DOHH2 (cell line): ENCODE measurements at regions not wholly inside any gene's neighbourhood (a gene's known extent, or its start where the extent isn't known, plus 50 kb on each side); places are given as distances from the start of the nearest gene placed in this dataset.

ENCODE experiments used
- H3F3A ChIP-seq: fragments of 200-600 bp; sonication (generic), shearing (Covaris generic); 2 replicates; pipeline ENCODE4 v1.6.0; 2016; ENCODE audit warnings: antibody characterized with exemption, mild to moderate bottlenecking; ENCODE audit not compliant: control insufficient read depth, insufficient read depth
- H3K27ac ChIP-seq: fragments of 200-600 bp; sonication (generic); 2 replicates; pipeline ENCODE4 v1.5.1; 2014; ENCODE audit warnings: low read depth, mild to moderate bottlenecking, low read length, moderate library complexity
- H3K27me3 ChIP-seq: fragments of 200-600 bp; sonication (generic); 2 replicates; pipeline ENCODE4 v1.6.1; 2014; ENCODE audit warnings: mild to moderate bottlenecking, low read length, mixed read lengths; ENCODE audit not compliant: control insufficient read depth
- H3K36me3 ChIP-seq: fragments of 200-600 bp; sonication (generic); 2 replicates; pipeline ENCODE4 v1.6.1; 2014; ENCODE audit warnings: mild to moderate bottlenecking, low read length, moderate library complexity, mixed read lengths; ENCODE audit not compliant: control insufficient read depth
- H3K4me1 ChIP-seq: fragments of 200-600 bp; sonication (generic); 2 replicates; pipeline ENCODE4 v1.6.1; 2014; ENCODE audit warnings: mild to moderate bottlenecking, low read length, mixed read lengths; ENCODE audit not compliant: control insufficient read depth
- H3K4me2 ChIP-seq: fragments of 200-600 bp; sonication (generic); 2 replicates; pipeline ENCODE4 v1.6.0; 2014; ENCODE audit warnings: mild to moderate bottlenecking, low read length, moderate library complexity
- H3K4me3 ChIP-seq: fragments of 200-600 bp; sonication (generic); 2 replicates; pipeline ENCODE4 v1.5.1; 2014; ENCODE audit warnings: mild to moderate bottlenecking, low read length, mixed read lengths
- H3K79me2 ChIP-seq: fragments of 200-600 bp; sonication (generic); 2 replicates; pipeline ENCODE4 v1.6.1; 2014; ENCODE audit warnings: mild to moderate bottlenecking, low read length, mixed read lengths; ENCODE audit not compliant: control insufficient read depth
- H3K9me2 ChIP-seq: fragments of 200-600 bp; sonication (generic); replicated peaks from 2 replicates; pipeline ENCODE4 v1.6.1; 2014; ENCODE audit warnings: mild to moderate bottlenecking, low read length, mixed read lengths; ENCODE audit not compliant: control insufficient read depth
- H3K9me3 ChIP-seq: fragments of 200-600 bp; sonication (generic); 2 replicates; pipeline ENCODE4 v1.6.1; 2014; ENCODE audit warnings: antibody characterized with exemption, low read length, mixed read lengths; ENCODE audit not compliant: control insufficient read depth, insufficient read depth
- H4K20me1 ChIP-seq: fragments of 200-600 bp; sonication (generic); 2 replicates; pipeline ENCODE4 v1.6.0; 2014; ENCODE audit warnings: low read depth, mild to moderate bottlenecking, antibody characterized with exemption, low read length, moderate library complexity; ENCODE audit not compliant: control insufficient read depth, insufficient read depth
- EZH2phosphoT487 ChIP-seq: fragments of 200-600 bp; sonication (generic); IDR thresholded peaks from 2 replicates; pipeline ENCODE4 v1.6.1; 2017; ENCODE audit warnings: borderline replicate concordance, mild to moderate bottlenecking, antibody characterized with exemption, low read length, moderate library complexity, mixed read lengths
- TF ChIP-seq, protein P1 (sequence below): fragments of 200-600 bp; sonication (generic); IDR thresholded peaks from one replicate; pipeline ENCODE4 v1.5.1; 2014; ENCODE audit warnings: antibody characterized with exemption, mild to moderate bottlenecking, low read depth, low read length; ENCODE audit not compliant: poor library complexity, severe bottlenecking

DNA sequence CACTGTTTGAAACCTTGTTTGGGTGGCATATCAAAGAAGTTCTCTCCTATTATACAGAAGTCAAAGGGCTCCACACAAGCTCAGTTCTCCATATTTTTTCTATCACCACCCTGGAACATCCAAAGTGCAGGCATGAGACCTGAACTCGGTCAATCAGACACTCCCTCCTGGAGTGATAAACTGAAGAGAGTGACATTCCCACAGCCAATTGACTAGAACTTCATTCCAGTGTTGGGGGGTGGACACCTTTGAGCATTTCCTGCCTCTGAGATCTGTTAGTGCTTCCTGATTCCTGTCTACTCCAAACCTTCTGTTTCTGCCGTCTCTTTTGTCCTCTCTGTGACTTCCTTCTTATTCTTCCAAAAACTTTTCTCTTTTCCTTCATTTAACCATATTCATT is 220.7 kb upstream of the NOX3 start:
- H3K27me3 ChIP-seq: no peaks in the 10 kb centered on the region
- TF ChIP-seq, protein P1, sequence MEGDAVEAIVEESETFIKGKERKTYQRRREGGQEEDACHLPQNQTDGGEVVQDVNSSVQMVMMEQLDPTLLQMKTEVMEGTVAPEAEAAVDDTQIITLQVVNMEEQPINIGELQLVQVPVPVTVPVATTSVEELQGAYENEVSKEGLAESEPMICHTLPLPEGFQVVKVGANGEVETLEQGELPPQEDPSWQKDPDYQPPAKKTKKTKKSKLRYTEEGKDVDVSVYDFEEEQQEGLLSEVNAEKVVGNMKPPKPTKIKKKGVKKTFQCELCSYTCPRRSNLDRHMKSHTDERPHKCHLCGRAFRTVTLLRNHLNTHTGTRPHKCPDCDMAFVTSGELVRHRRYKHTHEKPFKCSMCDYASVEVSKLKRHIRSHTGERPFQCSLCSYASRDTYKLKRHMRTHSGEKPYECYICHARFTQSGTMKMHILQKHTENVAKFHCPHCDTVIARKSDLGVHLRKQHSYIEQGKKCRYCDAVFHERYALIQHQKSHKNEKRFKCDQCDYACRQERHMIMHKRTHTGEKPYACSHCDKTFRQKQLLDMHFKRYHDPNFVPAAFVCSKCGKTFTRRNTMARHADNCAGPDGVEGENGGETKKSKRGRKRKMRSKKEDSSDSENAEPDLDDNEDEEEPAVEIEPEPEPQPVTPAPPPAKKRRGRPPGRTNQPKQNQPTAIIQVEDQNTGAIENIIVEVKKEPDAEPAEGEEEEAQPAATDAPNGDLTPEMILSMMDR: no peak
- no peak for TF ChIP-seq EZH2phosphoT487
- no peaks in the 10 kb centered on the region for H3K9me3 ChIP-seq
- H4K20me1 ChIP-seq: no peaks in the 10 kb centered on the region
- no peaks in the 10 kb centered on the region for H3F3A ChIP-seq
- H3K79me2 ChIP-seq: no peaks in the 10 kb centered on the region
- no peaks in the 10 kb centered on the region for H3K9me2 ChIP-seq
- H3K27ac ChIP-seq: no peak overlapping the region
- H3K36me3 ChIP-seq: no peaks in the 10 kb centered on the region
- H3K4me1 ChIP-seq: no peaks in the 10 kb centered on the region
- no peak overlapping the region for H3K4me3 ChIP-seq
- no peak overlapping the region for H3K4me2 ChIP-seq

DNA sequence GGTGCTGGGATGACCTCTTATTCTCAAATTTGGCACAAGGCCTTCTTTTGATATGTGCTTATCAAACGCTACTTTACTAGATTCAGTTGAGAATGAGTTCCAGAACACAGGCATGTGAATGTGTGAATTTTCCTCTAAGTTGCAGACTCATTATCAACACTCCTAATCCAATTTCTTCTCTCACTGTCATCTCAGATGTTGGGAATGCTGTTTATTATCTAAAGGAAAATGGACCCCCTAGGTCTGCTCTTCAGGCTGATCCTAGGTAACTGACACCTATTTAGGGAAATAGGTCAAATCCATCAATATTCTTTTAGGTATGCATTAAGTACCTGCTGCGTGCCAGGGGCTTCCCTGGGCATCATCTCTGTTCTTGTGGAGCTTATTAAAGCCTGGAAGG is 215.0 kb upstream of the NOX3 start:
- H3K27me3 ChIP-seq: no peaks in the 10 kb centered on the region
- H3K79me2 ChIP-seq: no peaks in the 10 kb centered on the region
- no peaks in the 10 kb centered on the region for H3K9me3 ChIP-seq
- no peaks in the 10 kb centered on the region for H3F3A ChIP-seq
- no peaks in the 10 kb centered on the region for H4K20me1 ChIP-seq
- H3K27ac ChIP-seq: no peak overlapping the region
- H3K36me3 ChIP-seq: no peaks in the 10 kb centered on the region
- no peaks in the 10 kb centered on the region for H3K9me2 ChIP-seq
- H3K4me2 ChIP-seq: no peak overlapping the region
- H3K4me1 ChIP-seq: no peaks in the 10 kb centered on the region
- no peak for TF ChIP-seq EZH2phosphoT487
- TF ChIP-seq, protein P1: no peak
- H3K4me3 ChIP-seq: no peak overlapping the region

DNA sequence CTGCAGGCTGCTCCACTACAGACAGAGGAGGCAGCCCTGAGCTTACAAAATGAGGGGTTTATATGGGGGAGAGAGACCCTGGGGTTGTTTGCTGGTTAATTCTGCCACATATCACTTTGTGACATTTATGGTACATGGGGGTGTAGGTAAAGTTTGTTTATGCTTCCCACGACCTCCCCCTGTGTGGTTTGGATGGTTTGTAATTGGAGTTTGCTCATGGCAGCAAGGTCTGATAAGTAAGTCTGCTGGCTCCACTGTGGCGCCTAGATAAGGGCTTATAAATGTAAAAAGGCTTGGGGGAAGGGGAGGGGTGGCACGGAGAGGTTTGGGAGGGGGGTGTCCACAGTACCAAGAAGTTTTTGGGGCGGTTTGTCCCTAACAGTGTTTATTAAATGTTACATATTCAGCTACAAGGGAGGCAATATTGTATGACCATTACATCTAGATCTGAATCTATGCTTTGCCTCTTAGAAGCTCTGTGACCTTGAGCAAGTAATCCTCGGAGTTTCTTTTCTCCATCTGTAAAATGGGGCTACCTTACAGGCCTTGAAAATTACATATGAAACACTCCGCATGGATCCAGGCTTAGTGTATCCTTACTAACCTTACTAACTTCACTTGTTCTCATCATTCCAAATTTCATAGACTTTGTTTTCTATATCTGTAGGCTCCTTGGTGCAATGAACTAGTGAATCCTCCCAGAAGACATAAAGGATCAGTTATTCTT is 204.8 kb upstream of the NOX3 start:
- Histone ChIP-seq H3K4me1 (no peaks in the 10 kb centered on the region), H3K27me3 (no peaks in the 10 kb centered on the region), H3K4me3 (no peak overlapping the region), H4K20me1 (no peaks in the 10 kb centered on the region), H3F3A (no peaks in the 10 kb centered on the region), H3K4me2 (no peak overlapping the region), H3K9me2 (no peaks in the 10 kb centered on the region), H3K9me3 (no peaks in the 10 kb centered on the region), H3K36me3 (no peaks in the 10 kb centered on the region), H3K27ac (no peak overlapping the region), H3K79me2 (no peaks in the 10 kb centered on the region)
- no peak for TF ChIP-seq EZH2phosphoT487
- TF ChIP-seq, protein P1: no peak
